NOMO-1 (cell line): ENCODE measurements at regions not wholly inside any gene's neighbourhood (a gene's known extent, or its start where the extent isn't known, plus 50 kb on each side); places are given as distances from the start of the nearest gene placed in this dataset.
"Not testable (repeated sequence)": the region's sequence is repeated elsewhere in the genome, so short reads cannot be mapped to it uniquely, and the experiment has no call there.

Experiments
- DNase-seq, 2 experiments: peaks; one replicate each; lab custom pipeline; 2025; ENCODE audit not compliant: unreplicated experiment in 2 of 2; lab: John Stamatoyannopoulos, UW

GRCh38 chr6:119686644-119687043, 337.1 kb upstream of the MAN1A1 start:
- no peak for DNase-seq

- DNase-seq: no peak
Measured at GRCh38 chr6:119686240-119686639, 336.7 kb upstream of the MAN1A1 start.

- no peak for DNase-seq
Measured at GRCh38 chr6:119683671-119684070, 334.1 kb upstream of the MAN1A1 start.

GRCh38 chr6:119683031-119683430, 333.5 kb upstream of the MAN1A1 start:
- DNase-seq: no peak

GRCh38 chr6:119678961-119679360, 329.4 kb upstream of the MAN1A1 start:
- DNase-seq: no peak

- no peak for DNase-seq
Measured at GRCh38 chr6:119677384-119677783, 327.8 kb upstream of the MAN1A1 start.

GRCh38 chr6:119676961-119677360, 327.4 kb upstream of the MAN1A1 start:
- DNase-seq: no peak

GRCh38 chr6:119676230-119676629, 326.7 kb upstream of the MAN1A1 start:
- DNase-seq: no peak

- DNase-seq: no peak
Measured at GRCh38 chr6:119673741-119674140, 324.2 kb upstream of the MAN1A1 start.

- DNase-seq: no peak
Measured at GRCh38 chr6:119672725-119673124, 323.2 kb upstream of the MAN1A1 start.

- no peak for DNase-seq
Measured at GRCh38 chr6:119671105-119671504, 321.5 kb upstream of the MAN1A1 start.

- peak in 1 of 2 experiments; percentile 6 for DNase-seq
Measured at GRCh38 chr6:119669221-119669620, 319.7 kb upstream of the MAN1A1 start.

GRCh38 chr6:119665432-119665831, 315.9 kb upstream of the MAN1A1 start:
- DNase-seq: not testable (repeated sequence)

GRCh38 chr6:119661628-119662027, 312.1 kb upstream of the MAN1A1 start:
- no peak for DNase-seq

GRCh38 chr6:119661078-119661477, 311.5 kb upstream of the MAN1A1 start:
- DNase-seq: no peak

GRCh38 chr6:119658917-119659316, 309.4 kb upstream of the MAN1A1 start:
- DNase-seq: no peak

- DNase-seq: no peak
Measured at GRCh38 chr6:119655124-119655523, 305.6 kb upstream of the MAN1A1 start.

GRCh38 chr6:119653329-119653728, 303.8 kb upstream of the MAN1A1 start:
- DNase-seq: no peak

GRCh38 chr6:119649531-119649930, 300.0 kb upstream of the MAN1A1 start:
- DNase-seq: no peak

GRCh38 chr6:119647309-119647708, 297.7 kb upstream of the MAN1A1 start:
- DNase-seq: no peak

- no peak for DNase-seq
Measured at GRCh38 chr6:119643876-119644275, 294.3 kb upstream of the MAN1A1 start.

GRCh38 chr6:119637768-119638167, 288.2 kb upstream of the MAN1A1 start:
- DNase-seq: no peak

GRCh38 chr6:119636060-119636459, 286.5 kb upstream of the MAN1A1 start:
- DNase-seq: no peak

- DNase-seq: no peak
Measured at GRCh38 chr6:119633461-119633860, 283.9 kb upstream of the MAN1A1 start.
